Fibroblast of lung (primary cell): ENCODE measurements at regions not wholly inside any gene's neighbourhood (a gene's known extent, or its start where the extent isn't known, plus 50 kb on each side); places are given as distances from the start of the nearest gene placed in this dataset.

Source experiments
- EZH2 ChIP-seq: IDR thresholded peaks from 2 replicates; pipeline ENCODE4 v1.5.1; 2012; ENCODE audit warnings: low read length, control low read depth, mild to moderate bottlenecking; ENCODE audit errors: missing control alignments
- TF ChIP-seq, protein P1 (sequence below), 2 donors: IDR thresholded peaks in 1 of 2; conservative IDR thresholded peaks in 1 of 2; 1 replicate in 1 of 2; 2 replicates in 1 of 2; pipeline ENCODE4 v1.5.1; 2011 to 2012; ENCODE audit warnings: low read length in 2 of 2, control low read depth in 1 of 2, inconsistent platforms in 1 of 2, low read depth in 1 of 2, mild to moderate bottlenecking in 1 of 2

- TF ChIP-seq, protein P1, sequence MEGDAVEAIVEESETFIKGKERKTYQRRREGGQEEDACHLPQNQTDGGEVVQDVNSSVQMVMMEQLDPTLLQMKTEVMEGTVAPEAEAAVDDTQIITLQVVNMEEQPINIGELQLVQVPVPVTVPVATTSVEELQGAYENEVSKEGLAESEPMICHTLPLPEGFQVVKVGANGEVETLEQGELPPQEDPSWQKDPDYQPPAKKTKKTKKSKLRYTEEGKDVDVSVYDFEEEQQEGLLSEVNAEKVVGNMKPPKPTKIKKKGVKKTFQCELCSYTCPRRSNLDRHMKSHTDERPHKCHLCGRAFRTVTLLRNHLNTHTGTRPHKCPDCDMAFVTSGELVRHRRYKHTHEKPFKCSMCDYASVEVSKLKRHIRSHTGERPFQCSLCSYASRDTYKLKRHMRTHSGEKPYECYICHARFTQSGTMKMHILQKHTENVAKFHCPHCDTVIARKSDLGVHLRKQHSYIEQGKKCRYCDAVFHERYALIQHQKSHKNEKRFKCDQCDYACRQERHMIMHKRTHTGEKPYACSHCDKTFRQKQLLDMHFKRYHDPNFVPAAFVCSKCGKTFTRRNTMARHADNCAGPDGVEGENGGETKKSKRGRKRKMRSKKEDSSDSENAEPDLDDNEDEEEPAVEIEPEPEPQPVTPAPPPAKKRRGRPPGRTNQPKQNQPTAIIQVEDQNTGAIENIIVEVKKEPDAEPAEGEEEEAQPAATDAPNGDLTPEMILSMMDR (conservative IDR thresholded peaks at IDR 0.05 in 1 of 2, IDR thresholded peaks at IDR 0.05 in 1 of 2; ENCODE audit: low read depth in 1 of 2, low read length in 2 of 2): no peak
- no peak for TF ChIP-seq EZH2
Observed at GRCh38 chr6:15739353-15739752, 76.5 kb upstream of the DTNBP1 start.
